ENCODE measurements at regions not wholly inside any gene's neighbourhood (a gene's known extent, or its start where the extent isn't known, plus 50 kb on each side); places are given as distances from the start of the nearest gene placed in this dataset.
"Not testable (repeated sequence)": the region's sequence is repeated elsewhere in the genome, so short reads cannot be mapped to it uniquely, and the experiment has no call there.

GRCh38 chr7:54398863-54399262 is 143.3 kb upstream of the VSTM2A start:
- no peak for DNase-seq

- DNase-seq = no peak
Observed at GRCh38 chr7:54409917-54410316, 132.3 kb upstream of the VSTM2A start.

- DNase-seq = no peak
Observed at GRCh38 chr7:54416678-54417077, 125.5 kb upstream of the VSTM2A start.

DNA sequence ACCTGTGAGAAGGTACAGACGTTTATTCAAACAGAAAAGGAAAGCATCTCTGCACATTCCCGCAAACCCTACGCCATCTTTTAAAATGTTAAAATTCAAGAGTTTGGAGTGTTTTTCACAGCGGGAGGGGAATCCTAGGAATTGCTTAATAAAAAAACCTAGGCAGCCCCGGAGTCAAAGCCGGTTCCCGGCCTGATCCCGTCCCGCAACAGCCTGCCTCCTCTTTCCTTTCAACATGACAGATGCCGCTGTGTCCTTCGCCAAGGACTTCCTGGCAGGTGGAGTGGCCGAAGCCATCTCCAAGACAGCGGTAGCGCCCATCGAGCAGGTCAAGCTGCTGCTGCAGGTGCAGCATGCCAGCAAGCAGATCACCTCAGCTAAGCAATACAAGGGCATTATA is 123.0 kb upstream of the VSTM2A start:
- DNase-seq = no peak

DNA sequence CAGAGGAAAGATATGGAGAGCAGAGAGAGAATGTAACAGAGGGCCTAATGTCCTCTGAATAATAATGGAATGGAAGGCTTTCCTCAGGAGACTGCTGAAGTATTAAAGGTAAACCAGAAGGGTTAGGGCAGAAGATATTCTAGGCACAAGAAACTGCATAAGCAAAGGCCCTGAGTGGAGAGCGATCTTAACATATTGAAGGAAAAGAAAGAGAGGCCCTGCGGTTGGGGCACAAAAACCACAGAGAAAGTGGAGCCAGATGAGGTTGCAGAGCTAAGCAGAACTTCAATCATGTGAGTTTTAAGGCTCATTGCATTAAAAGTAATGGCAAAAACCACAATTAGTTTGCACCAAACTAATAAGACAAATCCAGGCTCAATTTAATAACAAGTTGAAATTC is 115.8 kb upstream of the VSTM2A start:
- DNase-seq = no peak

- DNase-seq = no peak
Observed at GRCh38 chr7:54429111-54429510, 113.1 kb upstream of the VSTM2A start.

GRCh38 chr7:54439391-54439790 is 102.8 kb upstream of the VSTM2A start:
- DNase-seq = no peak

- not testable (repeated sequence) for DNase-seq
Observed at GRCh38 chr7:54444046-54444686, 98.0 kb upstream of the VSTM2A start.

DNA sequence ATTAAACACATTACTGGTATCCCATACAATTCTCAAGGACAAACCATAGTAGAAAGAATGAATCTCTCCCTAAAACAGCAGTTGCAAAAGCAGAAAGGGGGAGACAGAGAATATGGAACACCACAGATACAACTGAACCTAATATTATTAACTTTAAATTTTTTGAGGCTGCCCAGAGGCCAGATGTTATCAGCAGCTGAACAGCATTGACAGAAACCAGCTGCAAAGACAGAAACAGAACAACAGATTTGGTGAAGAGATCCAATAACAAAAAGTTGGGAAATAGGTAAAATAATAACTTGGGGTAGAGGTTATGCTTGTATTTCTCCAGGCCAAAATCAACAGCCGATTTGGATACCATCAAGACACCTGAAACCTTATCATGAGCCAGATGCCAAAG is 89.0 kb upstream of the VSTM2A start:
- DNase-seq = not testable (repeated sequence)

DNA sequence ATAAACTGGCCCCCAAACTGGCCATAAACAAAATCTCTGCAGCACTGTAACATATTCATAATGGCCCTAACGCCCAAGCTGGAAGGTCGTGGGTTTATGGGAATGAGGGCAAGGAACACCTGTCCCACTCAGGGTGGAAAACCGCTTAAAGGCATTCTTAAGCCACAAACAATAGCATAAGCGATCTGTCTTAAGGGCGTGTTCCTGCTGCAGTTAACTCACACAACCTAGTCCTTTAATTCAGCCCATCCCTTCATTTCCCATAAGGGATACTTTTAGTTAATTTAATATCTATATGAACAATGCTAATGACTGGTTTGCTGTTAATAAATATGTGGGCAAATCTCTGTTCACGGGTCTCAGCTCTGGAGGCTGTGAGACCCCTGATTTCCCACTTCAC is 87.5 kb upstream of the VSTM2A start:
- not testable (repeated sequence) for DNase-seq

DNA sequence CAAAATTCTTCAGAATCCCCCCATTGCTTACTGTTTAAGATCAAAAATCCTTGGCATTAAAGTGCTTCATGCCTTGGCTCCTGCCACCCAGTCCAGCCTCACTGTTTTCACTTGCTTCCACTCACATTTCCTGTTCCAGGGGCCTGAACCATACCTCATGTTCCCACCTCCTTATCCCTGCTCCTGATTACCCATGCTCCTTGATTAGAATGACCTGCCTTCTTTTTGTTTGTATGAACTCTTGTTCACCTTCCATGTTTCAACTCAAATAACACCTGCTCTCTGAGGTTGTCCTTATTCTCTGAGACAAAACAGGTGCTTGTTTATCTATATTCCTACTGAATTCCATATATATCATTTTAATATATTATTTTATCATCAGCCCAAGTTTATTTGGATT is 77.1 kb upstream of the VSTM2A start:
- no peak for DNase-seq

DNA sequence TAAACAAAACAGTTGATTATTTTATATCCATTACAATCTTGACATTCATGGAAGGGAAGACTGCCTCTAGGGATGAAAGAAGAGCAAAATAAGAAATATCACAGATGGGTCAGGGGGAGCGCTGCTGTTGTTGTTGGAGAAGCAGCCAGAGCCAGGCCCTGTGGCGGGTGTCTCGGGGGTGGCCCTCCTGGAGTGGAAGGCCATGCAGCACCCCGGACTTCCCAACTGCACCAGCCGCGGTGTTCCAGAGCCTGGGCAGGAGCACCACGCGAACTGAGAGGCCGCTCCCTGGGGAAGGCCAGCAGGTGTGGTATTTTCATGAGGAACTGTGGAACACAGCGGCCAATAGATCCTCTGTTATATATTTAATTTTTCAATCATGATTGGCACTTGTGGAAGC is 72.4 kb upstream of the VSTM2A start:
- no peak for DNase-seq

- DNase-seq = no peak
Observed at GRCh38 chr7:54476609-54477008, 65.6 kb upstream of the VSTM2A start.

DNA sequence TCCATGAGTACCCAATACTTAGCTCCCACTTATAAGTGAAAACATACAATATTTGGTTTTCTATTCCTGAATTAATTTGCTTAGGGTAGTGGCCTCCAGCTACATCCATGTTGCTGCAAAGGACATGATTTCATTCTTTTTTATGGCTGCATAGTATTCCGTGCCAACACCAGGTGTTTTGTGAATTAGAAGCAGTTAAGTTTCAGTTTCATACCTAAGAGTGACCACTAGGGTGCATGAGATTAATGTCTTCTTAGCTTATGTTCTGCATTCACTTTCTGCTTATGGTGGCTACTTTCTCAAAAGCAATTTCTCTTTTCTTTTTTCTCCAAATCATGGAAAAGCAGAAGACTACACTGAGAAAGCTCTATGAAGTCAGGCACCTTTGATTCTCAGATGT is 65.1 kb upstream of the VSTM2A start:
- DNase-seq = no peak

DNA sequence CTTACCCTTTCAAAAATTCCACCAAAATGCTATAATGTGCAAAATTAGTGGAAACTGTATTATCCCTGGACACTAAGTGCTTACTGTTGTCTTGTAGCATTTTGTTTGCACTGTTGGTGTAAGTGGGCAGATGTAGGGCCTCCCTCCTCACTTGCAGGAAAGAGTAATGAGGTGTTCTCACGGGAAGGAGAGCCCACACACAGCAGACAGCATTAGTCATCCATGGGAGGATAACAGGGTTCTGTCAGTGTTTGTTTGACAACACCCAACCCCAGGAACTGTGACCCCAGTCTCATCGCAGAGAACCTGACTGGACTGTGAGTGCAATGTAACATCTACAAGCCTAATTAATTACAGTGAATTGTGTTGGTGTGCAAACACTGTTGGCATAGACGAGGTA is 58.7 kb upstream of the VSTM2A start:
- no peak for DNase-seq

- DNase-seq = no peak
Observed at GRCh38 chr7:54485044-54485443, 57.1 kb upstream of the VSTM2A start.

Data from T1000 (cell line).